NCI-H146 treated with DMSO at 0.1 percent for 48 hours (cell line): ENCODE measurements at regions not wholly inside any gene's neighbourhood (a gene's known extent, or its start where the extent isn't known, plus 50 kb on each side); places are given as distances from the start of the nearest gene placed in this dataset.
A peak's percentile ranks its signal among the peaks of the same experiment; 100 is the strongest.
"Not testable (repeated sequence)": the region's sequence is repeated elsewhere in the genome, so short reads cannot be mapped to it uniquely, and the experiment has no call there.

Experiments
- DNase-seq: peaks from one replicate; lab custom pipeline; 2025; ENCODE audit not compliant: unreplicated experiment; lab: John Stamatoyannopoulos, UW

GRCh38 chr1:198966519-198966918 is 327.7 kb downstream of the PTPRC start:
- DNase-seq, result no peak

DNA sequence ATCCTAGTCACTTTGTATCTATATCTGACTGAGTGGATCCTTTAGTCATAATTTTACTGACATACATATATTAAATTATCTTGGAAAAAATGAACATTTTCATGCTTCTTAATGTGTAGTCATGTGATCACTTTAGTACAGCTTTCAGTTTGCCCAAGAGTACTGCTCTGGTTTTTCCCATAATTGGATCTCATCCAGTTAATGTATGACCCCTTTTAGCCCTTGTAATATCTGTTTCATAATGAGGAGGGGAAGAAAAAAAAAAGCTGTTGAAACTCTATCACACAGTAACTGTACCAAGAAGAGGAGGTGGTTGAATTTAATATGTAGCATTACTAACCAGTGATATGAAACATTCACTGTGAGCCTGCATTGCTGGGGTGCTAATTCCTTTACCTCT is 328.7 kb downstream of the PTPRC start:
- no peak for DNase-seq

GRCh38 chr1:198968866-198969265 is 330.0 kb downstream of the PTPRC start:
- no peak for DNase-seq

DNA sequence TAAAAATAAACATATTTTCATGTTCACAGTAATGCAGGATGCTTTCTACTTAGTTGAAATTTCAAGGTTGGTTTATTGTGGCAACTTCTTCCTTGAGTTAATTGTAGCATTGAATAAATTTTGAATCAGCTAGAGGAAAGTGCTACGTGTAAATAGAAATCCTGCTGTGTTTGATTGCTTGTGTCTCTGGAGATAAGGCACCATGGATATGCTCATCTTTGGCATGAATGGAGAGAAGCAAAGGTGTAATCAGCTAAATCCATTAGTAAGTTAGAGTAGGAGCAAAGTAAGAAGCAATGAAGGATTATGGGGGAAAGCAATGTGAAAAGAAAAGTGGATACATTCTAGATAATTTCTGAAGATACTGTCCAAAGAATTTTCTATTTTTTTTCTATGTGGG is 331.1 kb downstream of the PTPRC start:
- peak; percentile 19 for DNase-seq

GRCh38 chr1:198970916-198971315 is 332.1 kb downstream of the PTPRC start:
- DNase-seq, result peak; percentile 46

GRCh38 chr1:198977909-198978308 is 339.1 kb downstream of the PTPRC start:
- no peak for DNase-seq

DNA sequence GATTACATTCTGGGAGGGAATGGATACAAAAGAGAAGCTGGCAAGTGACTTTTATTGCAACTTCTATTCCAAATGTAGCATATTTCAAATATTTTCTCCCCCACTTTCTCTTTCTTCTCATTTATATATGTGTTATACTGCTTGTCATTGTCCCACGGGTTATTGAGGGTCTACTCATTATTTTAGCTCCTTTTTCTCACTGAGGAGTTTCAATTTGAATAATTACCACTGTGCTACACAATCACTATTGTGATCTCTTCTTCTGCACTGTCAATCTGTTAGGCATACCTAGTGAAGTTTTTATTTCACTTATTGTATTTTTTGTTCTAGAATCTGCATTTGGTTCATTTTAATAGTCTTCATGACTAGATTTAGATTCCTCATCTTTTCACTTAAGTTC is 339.7 kb downstream of the PTPRC start:
- DNase-seq, result no peak

DNA sequence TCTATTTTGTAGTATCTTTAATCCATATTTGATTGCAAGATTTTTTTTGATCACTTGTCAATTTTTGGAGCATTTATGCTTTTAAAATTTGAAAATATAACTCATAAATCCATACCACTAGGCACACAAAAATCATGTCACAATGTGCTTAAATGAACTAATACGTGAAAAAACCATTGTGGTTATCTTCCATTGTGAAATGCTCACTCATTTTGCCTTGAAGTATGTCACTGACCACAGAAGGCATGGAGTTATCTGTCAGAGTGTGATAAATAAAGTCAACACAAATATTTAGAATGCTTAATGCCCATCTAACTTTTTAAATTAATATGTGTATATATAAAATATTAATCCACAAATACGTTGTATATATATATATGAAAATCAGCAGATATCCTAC is 347.2 kb downstream of the PTPRC start:
- no peak for DNase-seq

- DNase-seq, result no peak
These were observed 347.6 kb downstream of the PTPRC start for GRCh38 chr1:198986442-198986841.

DNA sequence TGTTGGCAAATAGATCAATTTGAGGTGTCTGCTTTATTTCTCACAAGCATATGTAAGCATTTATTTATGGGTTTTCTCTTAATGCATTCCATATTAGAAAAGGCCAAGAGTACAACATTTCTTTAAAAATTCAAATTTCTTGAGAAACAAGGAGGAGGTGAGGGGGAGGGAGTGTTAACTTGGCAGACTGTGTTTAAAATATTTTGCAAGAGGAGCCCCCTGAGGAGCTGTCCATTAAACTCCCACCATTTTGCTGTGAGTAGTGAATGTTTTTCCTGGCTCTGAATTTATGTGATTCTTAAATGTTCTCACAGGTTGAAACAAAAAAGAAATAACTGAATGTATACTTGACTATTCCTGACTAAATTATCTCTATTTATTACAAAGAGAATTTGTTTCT is 363.8 kb downstream of the PTPRC start:
- no peak for DNase-seq

GRCh38 chr1:199007423-199007822 is 368.6 kb downstream of the PTPRC start:
- peak; percentile 33 for DNase-seq

DNA sequence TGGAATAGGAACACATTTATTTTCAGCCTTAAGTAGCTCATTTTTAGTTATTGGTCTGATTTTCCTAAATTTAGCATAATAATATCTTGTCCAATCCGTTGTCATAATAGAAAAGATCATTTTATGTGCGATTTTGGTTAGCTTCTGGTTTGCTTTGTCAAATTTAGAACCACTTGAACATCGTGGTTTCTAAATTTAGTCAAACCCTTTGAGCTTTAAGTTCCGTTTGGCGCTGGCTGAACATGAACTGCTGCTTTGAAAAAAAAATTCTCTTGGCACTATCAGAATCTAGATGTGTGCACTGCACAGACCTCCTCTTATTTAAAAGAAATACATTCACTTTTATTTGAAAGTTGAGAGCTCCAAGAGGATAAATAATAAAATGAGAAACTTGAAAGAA is 370.6 kb downstream of the PTPRC start:
- no peak for DNase-seq

GRCh38 chr1:199010492-199010891 is 371.7 kb downstream of the PTPRC start:
- no peak for DNase-seq

GRCh38 chr1:199010933-199011332 is 372.1 kb downstream of the PTPRC start:
- DNase-seq, result no peak

GRCh38 chr1:199015799-199016198 is 377.0 kb downstream of the PTPRC start:
- DNase-seq, result no peak

GRCh38 chr1:199018471-199019135 is 379.8 kb downstream of the PTPRC start:
- DNase-seq, result no peak

- DNase-seq, result no peak
These were observed 381.2 kb downstream of the PTPRC start for GRCh38 chr1:199020051-199020450.

DNA sequence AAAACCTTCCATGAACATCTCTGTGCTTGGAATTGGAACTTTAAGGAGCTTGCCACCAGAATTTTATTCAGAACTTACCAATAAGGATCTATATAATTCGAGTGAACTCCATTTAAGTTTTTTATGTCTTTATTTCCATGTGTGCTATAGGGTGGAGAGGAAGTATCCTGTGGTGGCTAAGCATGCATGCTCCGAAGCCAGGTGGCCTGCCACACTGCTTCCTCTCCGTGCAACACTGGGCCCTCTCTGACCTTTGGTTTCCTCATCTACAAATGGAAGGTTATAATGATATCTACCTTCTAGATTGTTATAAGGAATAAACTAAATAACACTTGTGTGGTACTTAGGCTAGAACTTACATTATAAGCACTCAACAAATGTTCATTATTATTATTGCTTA is 382.1 kb downstream of the PTPRC start:
- no peak for DNase-seq

DNA sequence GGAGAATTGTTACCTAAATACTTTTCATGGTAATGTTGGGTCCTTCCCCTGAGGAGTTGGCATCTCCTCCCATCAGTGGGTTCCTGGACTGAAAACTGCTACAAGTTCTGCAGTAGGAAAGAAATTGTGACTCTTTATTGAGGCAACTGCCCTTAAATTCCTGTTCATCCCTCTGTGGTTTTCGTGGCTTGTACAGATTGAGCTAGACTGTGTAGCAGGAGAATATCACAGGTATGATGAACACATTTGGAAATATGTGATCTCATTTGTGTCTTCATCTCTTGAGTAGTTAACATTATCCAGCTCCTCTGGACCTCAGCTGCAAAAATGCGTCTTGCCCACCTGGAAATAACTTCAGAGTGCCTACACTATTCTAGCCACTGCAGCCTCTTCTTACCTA is 390.6 kb downstream of the PTPRC start:
- no peak for DNase-seq

DNA sequence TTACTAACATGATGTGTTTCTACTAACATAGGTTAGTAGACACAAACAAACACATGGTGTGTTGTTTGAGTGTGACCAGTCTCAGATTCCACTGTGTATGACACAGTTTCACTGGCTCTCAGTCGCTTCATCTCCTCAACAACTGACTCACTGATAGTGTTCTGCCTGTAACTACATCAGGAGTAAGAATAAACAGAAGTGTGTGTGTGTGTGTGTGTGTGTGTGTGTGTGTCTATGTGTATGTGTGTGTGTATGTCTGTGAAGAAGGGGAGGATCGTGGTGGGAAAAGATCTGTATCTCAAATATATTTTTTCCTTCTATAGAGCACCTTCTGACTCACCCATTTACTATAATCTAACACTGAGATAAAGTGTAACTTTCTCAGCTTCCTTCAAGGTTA is 391.0 kb downstream of the PTPRC start:
- no peak for DNase-seq

DNA sequence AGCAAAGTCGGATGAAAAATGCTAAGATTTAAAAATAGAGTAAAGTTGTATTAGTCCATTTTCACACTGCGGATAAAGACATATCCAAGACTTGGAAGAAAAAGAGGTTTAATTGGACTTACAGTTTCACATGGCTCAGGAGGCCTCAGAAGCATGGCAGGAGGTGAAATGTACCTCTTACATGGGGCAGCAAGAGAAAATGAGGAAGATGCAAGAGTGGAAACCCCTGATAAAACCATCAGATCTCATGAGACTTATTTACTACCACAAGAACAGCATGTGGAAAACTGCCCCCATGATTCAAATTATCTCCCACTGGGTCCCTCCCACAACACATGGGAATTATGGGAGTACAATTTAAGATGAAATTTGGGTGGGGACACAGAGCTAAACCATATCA is 391.7 kb downstream of the PTPRC start:
- not testable (repeated sequence) for DNase-seq

GRCh38 chr1:199031170-199031569 is 392.3 kb downstream of the PTPRC start:
- DNase-seq, result not testable (repeated sequence)

DNA sequence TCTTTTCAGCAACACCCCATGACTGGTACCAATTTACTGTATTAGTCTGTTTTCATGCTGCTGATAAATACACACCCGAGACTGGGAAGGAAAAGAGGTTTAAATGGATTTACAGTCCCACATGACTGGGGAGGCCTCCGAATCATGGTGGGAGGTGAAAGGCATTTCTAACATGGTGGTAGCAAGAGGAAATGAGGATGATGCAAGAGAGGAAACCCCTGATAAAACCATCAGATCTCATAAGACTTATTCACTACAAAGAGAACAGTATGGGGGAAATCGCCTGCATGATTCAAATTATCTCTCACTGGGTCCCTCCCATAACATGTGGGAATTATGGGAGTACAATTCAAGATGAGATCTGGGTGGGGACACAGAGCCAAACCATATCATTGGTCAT is 393.6 kb downstream of the PTPRC start:
- DNase-seq, result not testable (repeated sequence)
